ENCODE measurements at regions not wholly inside any gene's neighbourhood (a gene's known extent, or its start where the extent isn't known, plus 50 kb on each side); places are given as distances from the start of the nearest gene placed in this dataset.

DNA sequence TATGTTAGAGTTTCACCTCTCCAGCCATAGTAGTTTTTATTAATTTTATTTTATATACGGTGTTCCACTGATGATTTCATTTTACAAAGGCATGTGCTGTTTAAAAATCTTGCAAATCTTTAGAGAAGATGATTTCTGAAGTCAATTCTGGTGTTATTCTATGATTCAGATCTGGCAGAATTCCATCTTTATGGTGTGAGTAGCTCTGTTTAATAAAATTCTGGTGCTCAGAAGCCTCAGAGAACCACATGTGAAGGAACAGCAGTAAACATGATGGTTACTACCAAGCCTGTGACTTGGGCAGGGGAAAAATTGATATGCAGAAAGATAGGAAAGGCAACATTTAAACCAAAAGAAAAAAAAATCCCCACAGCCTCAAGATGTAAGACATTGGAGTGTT is 299.7 kb downstream of the NPR3 start:
- no peaks in the 10 kb centered on the region for H3K36me3 ChIP-seq
- H3K4me3 ChIP-seq, result no peak overlapping the region
- peaks cover 0 to 13% (median 0%) of the 10 kb centered on the region in 4 donors for H3K9me3 ChIP-seq
- no peak for TF ChIP-seq POLR2AphosphoS5 (IDR thresholded peaks at IDR 0.05)
- TF ChIP-seq EP300 (IDR thresholded peaks at IDR 0.05), result no peak
- no peak for TF ChIP-seq CTCF (IDR thresholded peaks at IDR 0.05)
- TF ChIP-seq POLR2A (IDR thresholded peaks at IDR 0.05), result no peak
- peaks cover 0 to 21% (median 6%) of the 10 kb centered on the region in 4 donors for H3K4me1 ChIP-seq
- 79 to 83% methylated on average over 1 of the region's 1 CpG for WGBS, 2 donors
- H3K27me3 ChIP-seq, result no peaks in the 10 kb centered on the region
- intact Hi-C loops (cut with DNase I), result no loop called here
- DNase-seq, result no peak
- peak overlapping the region in 2 of 4 donors; percentile 17 to 42 for H3K27ac ChIP-seq

DNA sequence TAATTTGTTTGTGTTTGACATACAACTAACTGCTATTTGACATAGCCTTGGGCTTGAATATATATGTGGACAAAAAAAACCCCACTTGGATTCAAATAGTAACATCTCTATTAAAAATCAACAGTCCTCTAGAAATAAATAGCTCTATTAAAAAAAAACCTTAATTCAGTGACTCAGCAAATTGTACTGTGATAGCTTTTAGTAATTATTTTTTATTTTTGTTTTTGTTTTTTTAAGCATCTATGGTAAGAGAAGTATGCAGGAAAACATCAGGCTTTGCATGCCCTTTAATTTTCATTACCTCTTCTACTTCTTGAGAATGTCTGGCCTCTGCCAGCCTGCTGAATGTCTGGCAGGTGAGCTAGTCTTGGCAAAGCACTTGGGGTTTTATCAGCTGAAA is 300.7 kb downstream of the NPR3 start:
- Histone ChIP-seq H3K4me3 (no peak overlapping the region), H3K36me3 (no peaks in the 10 kb centered on the region), H3K9me3 (peaks cover 0 to 13% (median 0%) of the 10 kb centered on the region in 4 donors), H3K4me1 (peaks cover 0 to 21% (median 6%) of the 10 kb centered on the region in 4 donors), H3K27me3 (no peaks in the 10 kb centered on the region), H3K27ac (peak overlapping the region in 1 of 4 donors; percentile 42)
- intact Hi-C loops (cut with DNase I), result no loop called here
- TF ChIP-seq POLR2AphosphoS5 (IDR thresholded peaks at IDR 0.05) (no peak), EP300 (IDR thresholded peaks at IDR 0.05) (no peak), POLR2A (IDR thresholded peaks at IDR 0.05) (no peak), CTCF (IDR thresholded peaks at IDR 0.05) (no peak)
- no peak for DNase-seq

- Histone ChIP-seq H3K4me3 (no peak overlapping the region), H3K9me3 (no peaks in the 10 kb centered on the region), H3K4me1 (no peaks in the 10 kb centered on the region), H3K36me3 (no peaks in the 10 kb centered on the region), H3K27ac (no peak overlapping the region), H3K27me3 (no peaks in the 10 kb centered on the region)
- no peak for DNase-seq
- intact Hi-C loops (cut with DNase I), result no loop called here
- 76 to 77% methylated on average over 2 of the region's 2 CpGs for WGBS, 2 donors
- no peak for TF ChIP-seq CTCF (IDR thresholded peaks at IDR 0.05)
- no peak for TF ChIP-seq POLR2AphosphoS5 (IDR thresholded peaks at IDR 0.05)
- no peak for TF ChIP-seq POLR2A (IDR thresholded peaks at IDR 0.05)
- TF ChIP-seq EP300 (IDR thresholded peaks at IDR 0.05), result no peak
Observed at GRCh38 chr5:33023649-33024048, 312.5 kb downstream of the NPR3 start.

- H3K4me1 ChIP-seq, result peaks cover 2 to 23% (median 18%) of the 10 kb centered on the region in 4 donors
- WGBS, 2 donors, result 33 to 59% methylated on average over 8 of the region's 8 CpGs
- DNase-seq, result no peak
- TF ChIP-seq EP300 (IDR thresholded peaks at IDR 0.05), result no peak
- TF ChIP-seq POLR2A (IDR thresholded peaks at IDR 0.05), result no peak
- no peak for TF ChIP-seq CTCF (IDR thresholded peaks at IDR 0.05)
- TF ChIP-seq POLR2AphosphoS5 (IDR thresholded peaks at IDR 0.05), result no peak
- no peaks in the 10 kb centered on the region for H3K36me3 ChIP-seq
- no peak overlapping the region for H3K4me3 ChIP-seq
- peak overlapping the region in 3 of 4 donors; percentile 34 to 46 (median 37) for H3K27ac ChIP-seq
- peaks cover 0 to 2% (median 0%) of the 10 kb centered on the region in 4 donors for H3K9me3 ChIP-seq
- intact Hi-C loops (cut with DNase I), result loop anchor here (10.0 kb wide), 1 partner anchor 318 kb away; the partner anchor contains the start of gene NPR3
- no peaks in the 10 kb centered on the region for H3K27me3 ChIP-seq
Observed at GRCh38 chr5:33032271-33033070, 321.4 kb downstream of the NPR3 start.
